GM12878 (cell line): ENCODE measurements at regions not wholly inside any gene's neighbourhood (a gene's known extent, or its start where the extent isn't known, plus 50 kb on each side); places are given as distances from the start of the nearest gene placed in this dataset.

ENCODE experiments used
- ATAC-seq: fragments of 200-7000 bp; cut with Tn5 transposase; 3 replicates; pipeline ENCODE4 v1.9.1; 2020; ENCODE audit warnings: mild to moderate bottlenecking, moderate library complexity
- BruUV-seq: library from RNA; stranded (reverse); fragments of 400-500 nt; replicated peaks from 2 replicates; lab custom pipeline; 2021; lab: Mats Ljungman, UMichigan
- CTCF ChIA-PET: fragments of 300-600 bp; sonication (Branson Sonifier 250); formaldehyde crosslinking; extraction: SDS; loops from one replicate; lab custom pipeline; 2021; ENCODE audit warnings: inconsistent platforms; lab: Yijun Ruan, JAX
- POLR2A ChIA-PET: fragments of 350-600 bp; formaldehyde crosslinking; extraction: SDS; loops from one replicate; lab custom pipeline; 2021; ENCODE audit warnings: inconsistent platforms; lab: Charles Lee
- RAD21 ChIA-PET: fragments of 300-600 bp; sonication (Branson Sonifier 250); formaldehyde crosslinking; loops from one replicate; lab custom pipeline; 2023; ENCODE audit warnings: antibody characterized with exemption; ENCODE audit not compliant: unreplicated experiment; lab: Charles Lee
- SMC1A ChIA-PET: fragments of 300-600 bp; sonication (Branson Sonifier 250); formaldehyde crosslinking; loops from one replicate; lab custom pipeline; 2023; ENCODE audit not compliant: unreplicated experiment, uncharacterized antibody; lab: Charles Lee
- DNase-seq: peaks from one replicate; pipeline ENCODE4 v3.0.0-alpha.2; 2011; ENCODE audit warnings: low read depth, low spot score
- FAIRE-seq: peaks from 3 replicates; lab custom pipeline; 2011; peaks lifted over from hg19 to GRCh38; lab: Jason Lieb, UNC
- H2AFZ ChIP-seq: 2 replicates; pipeline ENCODE4 v1.6.0; 2011; ENCODE audit warnings: low read depth, low read length, control low read depth; ENCODE audit not compliant: control insufficient read depth
- H3K27ac ChIP-seq: 2 replicates; pipeline ENCODE4 v1.5.1; 2011; ENCODE audit warnings: control low read depth; ENCODE audit not compliant: control insufficient read depth, insufficient read depth
- H3K27me3 ChIP-seq, 2 experiments: replicated peaks in 1 of 2; 2 replicates each; pipeline versions ENCODE4 v1.6.0 to v1.6.1; 2011; ENCODE audit warnings: low read length in 1 of 2; ENCODE audit not compliant: control insufficient read depth in 2 of 2, insufficient read depth in 2 of 2
- H3K36me3 ChIP-seq, 2 experiments: 2 replicates each; pipeline ENCODE4 v1.5.1; 2011; ENCODE audit warnings: low read length in 1 of 2; ENCODE audit not compliant: control insufficient read depth in 2 of 2, insufficient read depth in 2 of 2
- H3K4me1 ChIP-seq: 2 replicates; pipeline ENCODE4 v1.6.1; 2011; ENCODE audit warnings: mild to moderate bottlenecking, low read length, moderate library complexity, mixed read lengths; ENCODE audit not compliant: control insufficient read depth, insufficient read depth
- H3K4me2 ChIP-seq: 2 replicates; pipeline ENCODE4 v1.6.0; 2011; ENCODE audit warnings: control low read depth; ENCODE audit not compliant: control insufficient read depth, insufficient read depth
- H3K4me3 ChIP-seq: fragments of 200-600 bp; sonication (generic); 2 replicates; pipeline ENCODE4 v1.5.1; 2016
- H3K79me2 ChIP-seq: 2 replicates; pipeline ENCODE4 v1.6.0; 2011; ENCODE audit warnings: low read length; ENCODE audit not compliant: control insufficient read depth, insufficient read depth
- H3K9ac ChIP-seq: 2 replicates; pipeline ENCODE4 v1.8.0; 2011; ENCODE audit warnings: low read length, control low read depth, mixed read lengths; ENCODE audit not compliant: control insufficient read depth, insufficient read depth
- H3K9me3 ChIP-seq: replicated peaks from 3 replicates; pipeline ENCODE4 v1.5.1; 2011; ENCODE audit warnings: mild to moderate bottlenecking, low read length; ENCODE audit not compliant: control insufficient read depth, insufficient read depth
- H4K20me1 ChIP-seq: 2 replicates; pipeline ENCODE4 v1.6.0; 2011; ENCODE audit not compliant: control insufficient read depth, insufficient read depth
- BCL11A ChIP-seq: IDR thresholded peaks from 2 replicates; pipeline ENCODE4 v1.6.1; 2011; ENCODE audit warnings: low read depth, low read length
- HDAC6 ChIP-seq: fragments of 200-600 bp; sonication (generic); IDR thresholded peaks from one replicate; pipeline ENCODE4 v1.8.0; 2017; ENCODE audit warnings: antibody characterized with exemption; ENCODE audit not compliant: unreplicated experiment
- MLLT1 ChIP-seq: fragments of 450-650 bp; IDR thresholded peaks from 2 replicates; pipeline ENCODE4 v1.6.1; 2016; ENCODE audit warnings: mild to moderate bottlenecking
- MTA3 ChIP-seq: IDR thresholded peaks from 2 replicates; pipeline ENCODE4 v1.6.1; 2012; ENCODE audit warnings: low read length, inconsistent platforms, borderline replicate concordance
- NFXL1 ChIP-seq: fragments of 450-650 bp; IDR thresholded peaks from 2 replicates; pipeline ENCODE4 v1.6.1; 2017; ENCODE audit warnings: antibody characterized with exemption, mild to moderate bottlenecking, borderline replicate concordance
- NFYB ChIP-seq: IDR thresholded peaks from 2 replicates; pipeline ENCODE4 v1.6.1; 2011; ENCODE audit warnings: low read depth, mild to moderate bottlenecking, low read length, improper control_type of control experiment, moderate library complexity; ENCODE audit not compliant: insufficient read depth
- POLR2AphosphoS5 ChIP-seq: IDR thresholded peaks from 2 replicates; pipeline ENCODE4 v1.6.1; 2011; ENCODE audit warnings: mild to moderate bottlenecking, low read length, inconsistent platforms
- RBBP5 ChIP-seq: fragments of 200-600 bp; sonication (generic); conservative IDR thresholded peaks from 2 replicates; pipeline ENCODE4 v1.6.1; 2016
- REST ChIP-seq: IDR thresholded peaks from 2 replicates; pipeline ENCODE4 v1.6.1; 2012; ENCODE audit warnings: mild to moderate bottlenecking, low read depth, low read length
- SKIL ChIP-seq: fragments of 450-650 bp; IDR thresholded peaks from 2 replicates; pipeline ENCODE4 v1.6.1; 2017; ENCODE audit warnings: mild to moderate bottlenecking, low read depth, inconsistent platforms; ENCODE audit not compliant: poor library complexity, severe bottlenecking
- TARDBP ChIP-seq: IDR thresholded peaks from 2 replicates; pipeline ENCODE4 v1.6.1; 2016; ENCODE audit warnings: borderline replicate concordance
- USF2 ChIP-seq: IDR thresholded peaks from 2 replicates; pipeline ENCODE4 v1.6.1; 2011; ENCODE audit warnings: low read depth, low read length, improper control_type of control experiment, borderline replicate concordance
- ZBTB11 ChIP-seq: fragments of 450-650 bp; formaldehyde crosslinking; IDR thresholded peaks from 2 replicates; pipeline ENCODE4 v1.5.0; 2022; ENCODE audit warnings: mild to moderate bottlenecking, missing genetic modification characterization
- ZNF274 ChIP-seq: IDR thresholded peaks from one replicate; pipeline ENCODE4 v1.8.0; 2011; ENCODE audit not compliant: insufficient read length, insufficient read depth
- WGBS: methylation state at CpG from one replicate; pipeline ENCODE4 v1.1.6; 2016; ENCODE audit warnings: low lambda C conversion rate; ENCODE audit not compliant: insufficient replicate concordance, insufficient coverage; ENCODE audit errors: missing lambda C conversion rate; 5-methylcytosine and 5-hydroxymethylcytosine counted together
- in situ Hi-C: fragments of 300-500 bp; cut with MboI; formaldehyde crosslinking; loops from 9 replicates; pipeline ENCODE4 v1.14.3; 2018; ENCODE audit warnings: mixed read lengths
- intact Hi-C: fragments of 100-400 bp; cut with micrococcal nuclease; formaldehyde crosslinking; loops from one replicate; pipeline ENCODE4 v1.14.2; 2022; ENCODE audit not compliant: unreplicated experiment

- H3K79me2 ChIP-seq: no peaks in the 10 kb centered on the region
- POLR2A ChIA-PET: no interaction called here
- H3K4me3 ChIP-seq: no peak overlapping the region
- H3K9me3 ChIP-seq: no peaks in the 10 kb centered on the region
- in situ Hi-C loops: no loop called here
- no peaks in the 10 kb centered on the region for H3K27me3 ChIP-seq
- CTCF ChIA-PET: no interaction called here
- BruUV-seq: no TSS peak
- no peak overlapping the region for H2AFZ ChIP-seq
- H3K4me2 ChIP-seq: no peak overlapping the region
- intact Hi-C loops: no loop called here
- H3K27ac ChIP-seq: no peak overlapping the region
- FAIRE-seq (no peak), DNase-seq (no peak), ATAC-seq (no peak)
- WGBS: 2% methylated on average over 3 of the region's 3 CpGs
- H4K20me1 ChIP-seq: no peaks in the 10 kb centered on the region
- RAD21 ChIA-PET: no interaction called here
- no peak overlapping the region for H3K9ac ChIP-seq
- SMC1A ChIA-PET: no interaction called here
- no peaks in the 10 kb centered on the region for H3K4me1 ChIP-seq
- H3K36me3 ChIP-seq: no peaks in the 10 kb centered on the region
- TF ChIP-seq TARDBP: no peak
- TF ChIP-seq ZBTB11 (CRISPR knock-in tag): no peak
- no peak for TF ChIP-seq MTA3
- TF ChIP-seq ZNF274: no peak
- no peak for TF ChIP-seq REST
- no peak for TF ChIP-seq SKIL
- no peak for TF ChIP-seq HDAC6
- TF ChIP-seq NFXL1: no peak
- no peak for TF ChIP-seq BCL11A
- TF ChIP-seq POLR2AphosphoS5: no peak
- no peak for TF ChIP-seq RBBP5
- TF ChIP-seq USF2: no peak
- no peak for TF ChIP-seq MLLT1
- TF ChIP-seq NFYB: no peak
These were observed 183.6 kb upstream of the DGKB start for GRCh38 chr7:15086131-15086611.
